Stimulated activated CD8-positive, alpha-beta memory T cell treated with anti-CD3 and anti-CD28 coated beads, Interleukin-15, amount 100 ng/mL, for 4 hours (primary cell): ENCODE measurements at regions not wholly inside any gene's neighbourhood (a gene's known extent, or its start where the extent isn't known, plus 50 kb on each side); places are given as distances from the start of the nearest gene placed in this dataset.

Experiments
- DNase-seq, 2 donors: peaks; one replicate each; pipeline ENCODE4 v3.0.0-alpha.2; 2020; ENCODE audit warnings: low read depth in 2 of 2

- DNase-seq: no peak
Measured at GRCh38 chr2:147792966-147793617, 51.7 kb upstream of the ACVR2A start.

- no peak for DNase-seq
Measured at GRCh38 chr2:147790580-147790979, 54.2 kb upstream of the ACVR2A start.

DNA sequence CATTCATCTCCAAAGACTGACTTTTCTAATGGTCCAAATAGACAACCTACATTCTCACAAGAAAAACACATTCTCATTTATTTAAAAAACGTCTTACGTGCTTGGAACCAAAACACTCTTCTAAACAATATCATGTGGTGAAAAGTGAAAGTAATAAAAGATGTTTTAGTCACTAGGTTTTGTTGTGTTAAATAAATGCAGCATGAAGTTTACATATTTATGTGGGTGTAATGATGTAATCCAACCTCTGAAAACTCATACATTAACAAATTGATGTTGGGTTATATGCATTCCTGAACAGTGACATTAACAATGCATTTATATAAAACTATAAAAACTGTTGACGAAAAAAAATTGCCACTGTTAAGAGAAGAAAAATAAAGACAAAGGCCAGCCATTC is 55.1 kb upstream of the ACVR2A start:
- DNase-seq: no peak

DNA sequence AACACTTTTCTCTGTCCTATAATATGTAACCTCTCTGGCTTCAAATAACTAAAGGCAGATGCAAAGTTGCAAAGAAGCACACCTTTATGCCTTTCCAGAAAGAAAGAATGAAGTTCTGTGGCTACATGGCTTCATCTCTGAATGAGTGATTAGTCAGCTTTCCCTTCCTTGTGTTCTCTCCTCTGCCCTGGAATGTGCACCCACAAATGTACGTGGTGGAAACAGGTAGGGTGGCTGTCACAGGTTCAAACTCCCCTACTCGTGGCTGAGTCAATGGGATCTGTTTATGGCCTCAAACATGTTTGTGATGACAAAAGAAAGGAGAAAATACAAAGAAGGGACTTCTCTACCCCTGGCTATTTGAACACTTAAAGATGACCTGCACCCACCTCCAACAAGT is 55.5 kb upstream of the ACVR2A start:
- DNase-seq: no peak

DNA sequence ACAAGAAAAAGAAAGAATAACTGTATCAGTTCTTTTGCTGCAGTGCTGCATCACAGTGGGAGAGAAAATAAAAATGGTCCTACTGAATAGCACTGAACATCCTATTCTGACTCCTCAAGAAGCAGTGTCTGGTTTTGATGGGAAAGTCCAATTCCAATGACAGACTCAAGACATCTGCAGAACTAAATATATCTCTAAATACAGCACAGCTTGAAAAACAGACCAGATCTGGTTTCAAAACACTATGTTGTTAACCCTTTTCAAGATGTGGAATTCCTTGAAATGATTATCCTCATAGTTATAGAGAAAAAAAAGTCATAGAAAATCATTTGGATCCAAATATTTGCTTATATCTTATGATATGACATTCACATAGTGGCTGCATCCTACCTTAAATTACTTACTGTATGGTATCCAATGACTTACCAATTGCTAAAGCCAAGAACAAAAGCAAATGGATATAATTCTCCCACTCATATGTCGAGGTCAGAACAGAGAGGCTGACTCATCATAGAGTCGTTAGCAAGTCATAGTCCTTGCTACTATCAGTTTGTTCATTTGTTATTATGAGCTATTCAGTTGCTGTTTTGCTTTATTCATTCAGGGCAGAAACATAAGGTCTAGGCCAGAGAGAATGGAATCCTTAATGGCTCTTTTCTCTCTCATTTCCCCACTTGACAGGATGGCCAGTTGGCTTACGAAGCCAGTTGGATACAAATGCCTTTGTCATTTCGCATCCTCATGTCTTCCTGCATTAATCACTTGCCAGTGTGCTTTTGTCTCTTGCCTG is 62.5 kb upstream of the ACVR2A start:
- no peak for DNase-seq

GRCh38 chr2:147779440-147779839 is 65.4 kb upstream of the ACVR2A start:
- DNase-seq: no peak

DNA sequence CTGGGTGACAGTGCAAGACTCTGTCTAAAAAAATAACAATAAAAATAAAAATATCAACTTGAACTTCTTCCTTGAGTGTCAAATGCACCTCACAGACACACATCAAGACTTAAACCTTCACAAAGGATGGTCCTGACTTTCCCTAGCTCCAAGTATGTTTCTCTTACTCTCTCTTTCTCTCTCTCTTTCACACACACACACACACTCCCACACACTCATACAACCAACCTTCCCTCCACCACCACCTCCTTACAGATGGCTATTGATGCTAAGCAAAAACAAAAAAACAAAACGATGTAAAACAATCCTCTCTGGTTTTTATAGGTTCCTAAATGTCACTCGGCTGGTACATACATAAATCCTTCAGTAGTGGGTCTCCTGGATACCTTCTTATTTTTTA is 67.4 kb upstream of the ACVR2A start:
- no peak for DNase-seq

GRCh38 chr2:147774805-147775204 is 70.0 kb upstream of the ACVR2A start:
- no peak for DNase-seq

GRCh38 chr2:147773479-147773878 is 71.3 kb upstream of the ACVR2A start:
- no peak for DNase-seq

DNA sequence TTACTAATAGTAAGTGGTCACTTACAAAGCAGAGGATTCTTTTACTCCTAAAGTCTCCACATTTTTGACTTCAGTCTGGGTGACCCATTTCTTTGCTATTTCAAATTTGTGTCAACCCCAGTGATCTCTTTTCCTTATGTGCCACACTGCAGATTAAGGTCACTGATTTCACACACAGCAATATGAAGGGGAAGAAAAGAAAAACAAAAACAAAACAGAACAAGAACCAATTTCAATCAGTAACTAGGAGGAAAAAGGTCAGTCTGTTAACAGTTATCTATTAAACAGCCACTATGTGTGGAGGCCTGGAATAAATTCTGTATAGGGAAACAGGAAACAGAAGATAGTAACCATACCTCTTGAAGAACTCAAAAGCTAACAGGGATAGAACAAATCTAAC is 72.0 kb upstream of the ACVR2A start:
- no peak for DNase-seq

GRCh38 chr2:147763861-147764260 is 81.0 kb upstream of the ACVR2A start:
- no peak for DNase-seq

DNA sequence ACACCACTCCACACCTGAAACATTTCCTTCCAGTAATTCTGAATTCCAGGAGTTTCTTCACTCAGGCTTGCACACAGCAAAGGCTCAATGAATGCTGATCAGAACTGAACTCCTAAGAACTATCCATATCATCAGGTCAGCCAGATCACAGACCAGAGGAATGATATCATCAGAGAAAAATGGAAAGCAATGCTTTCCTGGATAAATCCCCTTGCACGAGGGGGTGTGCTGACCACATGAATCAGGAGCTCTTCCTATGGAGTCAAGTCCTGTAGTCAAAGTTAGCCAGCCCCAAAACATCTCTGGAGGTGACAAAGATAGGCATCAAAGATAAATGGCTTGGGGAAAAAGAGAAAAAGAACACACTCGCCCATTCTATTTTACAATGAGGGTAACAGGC is 83.8 kb upstream of the ACVR2A start:
- DNase-seq: no peak

GRCh38 chr2:147759536-147759935 is 85.3 kb upstream of the ACVR2A start:
- no peak for DNase-seq

- DNase-seq: no peak
Measured at GRCh38 chr2:147758821-147759220, 86.0 kb upstream of the ACVR2A start.

- no peak for DNase-seq
Measured at GRCh38 chr2:147756069-147756468, 88.8 kb upstream of the ACVR2A start.

DNA sequence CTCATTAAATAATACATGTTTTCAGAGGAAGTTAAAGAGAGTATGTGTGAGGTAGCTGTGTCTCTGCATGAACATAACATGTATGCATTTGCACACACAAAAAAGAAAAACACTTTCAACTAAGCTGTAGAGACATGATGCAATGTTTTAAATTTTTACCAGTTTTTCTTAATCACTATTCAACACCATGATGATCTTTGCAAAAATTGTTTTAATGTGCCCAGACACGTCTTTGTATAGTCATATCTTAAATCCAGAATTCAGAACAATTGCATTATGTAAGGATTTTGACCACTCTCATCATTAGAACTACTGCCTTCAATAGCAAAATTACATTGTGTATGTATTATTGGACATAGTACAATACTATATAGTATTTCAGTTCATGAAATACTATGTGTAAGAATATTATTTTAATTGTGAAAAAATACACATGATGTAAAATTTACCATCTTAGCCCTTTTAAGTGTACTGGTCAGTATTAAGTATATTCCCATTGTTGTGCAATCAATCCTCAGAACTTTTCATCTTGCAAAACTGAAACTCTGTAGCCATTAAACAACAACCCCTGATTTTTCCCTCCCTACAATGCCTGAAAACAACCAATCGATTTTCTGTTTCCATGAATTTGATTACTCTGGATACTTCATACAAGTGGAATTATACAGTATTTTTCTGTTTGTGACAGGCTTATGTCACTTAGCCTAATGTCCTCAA is 104.5 kb upstream of the ACVR2A start:
- no peak for DNase-seq

GRCh38 chr2:147739508-147739907 is 105.3 kb upstream of the ACVR2A start:
- DNase-seq: no peak

GRCh38 chr2:147718831-147719230 is 126.0 kb upstream of the ACVR2A start:
- no peak for DNase-seq

DNA sequence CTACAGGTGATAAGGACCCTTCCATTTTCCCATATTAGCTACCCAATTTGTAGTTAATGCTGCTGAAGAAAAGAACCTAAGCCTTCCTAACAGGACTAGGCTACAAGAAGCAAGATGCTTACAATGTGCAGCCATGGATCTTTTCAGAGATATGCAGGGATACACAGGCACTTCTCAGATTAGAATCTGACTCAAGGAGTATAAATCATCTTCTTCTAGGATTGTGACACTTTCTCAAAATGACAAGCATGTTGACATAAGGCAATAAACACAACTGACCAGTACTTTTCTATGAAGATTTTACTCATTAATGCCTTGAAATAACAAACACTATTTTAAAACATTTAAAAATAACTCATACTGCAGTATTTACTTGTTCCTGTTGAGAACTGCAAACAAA is 127.9 kb upstream of the ACVR2A start:
- no peak for DNase-seq

DNA sequence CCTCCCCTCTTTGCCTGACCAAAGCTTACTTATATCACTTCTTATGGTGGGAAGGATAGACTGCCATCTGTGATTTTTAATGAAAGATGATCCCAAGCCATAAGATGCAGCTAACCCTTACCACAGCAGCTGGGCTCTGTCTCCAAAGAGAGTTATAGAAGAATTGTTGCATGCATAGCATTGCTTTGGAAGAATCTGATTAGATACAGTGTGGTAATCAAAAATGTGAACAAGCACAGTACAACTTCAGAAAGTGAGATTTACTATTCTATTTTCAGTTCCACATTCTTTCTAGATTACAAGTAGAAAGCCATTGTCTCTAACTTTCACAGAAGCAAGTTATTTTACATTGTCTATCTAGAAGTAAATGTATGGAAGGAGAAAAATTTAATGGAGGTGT is 129.0 kb upstream of the ACVR2A start:
- no peak for DNase-seq

DNA sequence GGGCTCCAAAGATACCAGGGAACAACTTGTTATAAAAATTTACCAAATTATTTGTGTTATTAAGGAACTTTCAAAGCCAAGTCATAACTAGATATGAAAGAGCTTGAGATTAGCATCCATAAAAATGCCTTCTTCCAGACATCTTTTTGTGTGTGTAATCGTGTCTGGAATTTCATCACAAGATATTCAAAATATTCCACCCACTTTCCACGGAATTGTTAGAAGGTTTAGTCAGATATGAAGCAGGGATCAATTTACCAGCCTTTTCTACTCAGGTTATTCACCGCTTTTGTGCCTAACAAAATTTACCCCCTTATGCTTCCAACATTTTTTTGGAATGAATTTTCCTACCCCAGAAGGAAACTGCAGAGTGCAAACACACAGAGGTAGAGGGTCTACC is 130.2 kb upstream of the ACVR2A start:
- DNase-seq: no peak

- no peak for DNase-seq
Measured at GRCh38 chr2:147713349-147713748, 131.5 kb upstream of the ACVR2A start.

- no peak for DNase-seq
Measured at GRCh38 chr2:147712051-147712450, 132.8 kb upstream of the ACVR2A start.
